ENCODE measurements at regions not wholly inside any gene's neighbourhood (a gene's known extent, or its start where the extent isn't known, plus 50 kb on each side); places are given as distances from the start of the nearest gene placed in this dataset.

- peak; percentile 59 for DNase-seq (ENCODE audit: low read depth)
Measured at GRCh38 chr2:220437938-220438337, 810.5 kb downstream of the SLC4A3 start.

GRCh38 chr2:220440731-220441130 is 813.3 kb downstream of the SLC4A3 start:
- DNase-seq (ENCODE audit: low read depth): no peak

GRCh38 chr2:220441404-220441803 is 814.0 kb downstream of the SLC4A3 start:
- DNase-seq (ENCODE audit: low read depth): no peak

GRCh38 chr2:220442012-220442411 is 814.6 kb downstream of the SLC4A3 start:
- no peak for DNase-seq (ENCODE audit: low read depth)

DNA sequence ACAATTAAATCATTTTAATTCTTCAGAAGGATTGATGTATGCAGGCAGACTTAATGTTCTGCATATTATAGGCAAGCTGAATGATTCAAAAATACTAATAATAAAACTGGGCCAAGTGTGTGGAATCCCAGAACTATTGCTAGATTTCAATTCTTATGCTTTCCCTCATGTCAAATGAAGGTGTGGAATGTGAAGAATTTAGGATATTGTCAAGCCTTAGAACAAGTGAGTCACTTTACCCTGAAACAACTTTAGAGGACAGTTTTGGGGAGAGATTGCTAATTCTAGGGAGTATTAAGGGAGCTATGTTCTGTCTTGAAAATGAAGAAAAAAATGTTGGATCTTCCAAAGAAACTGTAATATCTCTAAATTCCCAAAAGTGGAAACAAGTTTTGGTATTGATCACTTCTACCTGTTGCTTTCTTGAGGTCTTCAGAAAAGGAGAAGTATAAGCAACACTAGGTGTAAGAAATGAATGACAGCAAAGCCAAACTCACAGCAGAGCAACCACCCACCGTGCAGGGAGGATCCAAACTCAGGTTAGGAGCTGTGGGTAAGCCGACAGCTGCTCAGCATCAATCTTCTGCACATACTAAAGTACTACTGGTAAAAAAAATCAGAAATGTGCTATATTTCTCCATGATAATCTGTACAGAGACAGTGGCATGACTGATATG is 818.1 kb downstream of the SLC4A3 start:
- no peak for DNase-seq (ENCODE audit: low read depth)

DNA sequence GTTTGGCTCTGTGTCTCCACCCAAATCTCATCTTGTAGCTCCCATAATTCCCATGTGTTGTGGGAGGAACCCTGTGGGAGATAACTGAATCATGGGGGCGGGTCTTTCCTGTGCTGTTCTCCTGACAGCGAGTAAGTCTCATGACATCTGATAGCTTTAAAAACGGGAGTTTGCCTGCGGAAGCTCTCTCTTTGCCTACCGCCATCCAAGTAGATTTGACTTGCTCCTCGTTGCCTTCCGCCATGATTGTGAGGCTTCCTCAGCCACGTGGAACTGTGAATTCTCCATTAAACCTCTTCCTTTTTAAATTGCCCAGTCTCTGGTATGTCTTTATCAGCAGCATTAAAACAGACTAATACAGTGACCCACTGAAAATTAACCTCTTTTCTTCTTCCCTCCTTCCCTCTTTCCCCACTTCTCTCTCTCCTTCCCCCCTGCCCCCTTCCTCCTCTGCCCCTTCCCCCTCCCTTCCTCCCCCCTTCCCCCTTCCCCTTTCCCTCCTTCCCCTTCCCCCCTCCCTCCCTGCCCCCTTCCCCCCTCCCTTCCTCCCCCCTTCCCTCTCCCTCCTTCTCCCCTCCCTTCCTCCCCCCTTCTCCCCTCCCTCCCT is 818.8 kb downstream of the SLC4A3 start:
- DNase-seq (ENCODE audit: low read depth): no peak

- no peak for DNase-seq (ENCODE audit: low read depth)
Measured at GRCh38 chr2:220450846-220451245, 823.4 kb downstream of the SLC4A3 start.

DNA sequence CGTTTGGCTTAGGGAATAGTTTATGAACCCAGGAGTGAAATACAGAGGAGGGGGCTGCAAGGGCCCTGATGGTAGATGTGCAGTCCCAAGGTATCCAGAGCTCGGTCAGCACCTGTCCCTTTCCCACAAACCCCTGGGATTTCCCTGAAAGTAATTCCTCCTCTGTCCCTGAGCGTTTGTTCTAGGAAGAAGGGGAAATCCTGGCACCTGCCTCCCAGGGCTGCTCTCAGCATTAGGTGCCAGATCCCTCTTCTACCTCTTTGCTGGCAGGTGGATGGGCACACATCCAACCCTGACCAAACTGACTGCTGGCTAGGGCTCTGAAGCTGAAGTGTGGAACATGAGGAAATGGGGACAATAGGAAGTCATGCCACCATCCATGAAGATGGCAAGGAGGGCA is 824.0 kb downstream of the SLC4A3 start:
- no peak for DNase-seq (ENCODE audit: low read depth)

DNA sequence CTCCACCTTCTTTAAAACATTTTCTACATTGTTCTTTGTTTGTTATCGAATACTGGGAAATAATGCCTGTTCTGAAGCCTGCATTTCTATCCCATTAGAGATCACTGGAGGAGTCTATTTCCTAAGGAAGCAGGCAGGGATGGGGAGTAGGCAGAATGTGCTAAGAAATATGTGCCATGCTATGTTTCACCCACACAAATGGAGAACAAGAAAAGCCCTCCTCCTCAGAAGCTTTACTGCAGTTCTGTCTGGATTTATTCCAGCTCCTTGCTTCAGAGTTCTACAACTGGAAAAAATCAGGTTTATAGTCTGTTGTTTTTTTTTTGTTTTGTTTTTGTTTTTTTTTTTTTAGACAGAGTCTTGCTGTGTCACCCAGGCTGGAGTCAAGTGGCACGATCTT is 825.1 kb downstream of the SLC4A3 start:
- DNase-seq (ENCODE audit: low read depth): peak; percentile 82

- no peak for DNase-seq (ENCODE audit: low read depth)
Measured at GRCh38 chr2:220455351-220455990, 828.0 kb downstream of the SLC4A3 start.

- DNase-seq (ENCODE audit: low read depth): no peak
Measured at GRCh38 chr2:220458051-220458450, 830.6 kb downstream of the SLC4A3 start.

GRCh38 chr2:220460257-220460985 is 833.0 kb downstream of the SLC4A3 start:
- DNase-seq (ENCODE audit: low read depth): peak; percentile 23

GRCh38 chr2:220463876-220464275 is 836.4 kb downstream of the SLC4A3 start:
- DNase-seq (ENCODE audit: low read depth): no peak

- DNase-seq (ENCODE audit: low read depth): peak; percentile 41
Measured at GRCh38 chr2:220465700-220466099, 838.3 kb downstream of the SLC4A3 start.

- DNase-seq (ENCODE audit: low read depth): peak; percentile 50
Measured at GRCh38 chr2:220466251-220466691, 838.8 kb downstream of the SLC4A3 start.

- peak; percentile 71 for DNase-seq (ENCODE audit: low read depth)
Measured at GRCh38 chr2:220469201-220469600, 841.8 kb downstream of the SLC4A3 start.

DNA sequence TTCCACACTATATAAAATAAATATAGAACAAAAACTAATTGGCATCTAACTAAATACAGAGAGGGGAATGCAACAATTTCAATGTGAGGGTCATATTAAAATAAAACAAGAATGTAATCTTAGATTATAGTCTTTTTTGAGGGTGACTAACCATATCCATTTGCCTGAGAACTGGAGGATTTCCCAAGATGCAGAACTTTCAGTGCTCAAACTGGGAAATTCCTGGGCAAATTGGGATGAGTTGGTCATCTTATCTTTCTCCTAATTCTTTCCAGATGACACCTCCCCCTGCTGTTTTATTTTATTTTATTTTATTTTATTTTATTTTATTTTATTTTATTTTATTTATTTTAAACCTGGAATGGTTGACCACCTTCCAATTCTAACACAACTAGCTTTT is 846.2 kb downstream of the SLC4A3 start:
- peak; percentile 32 for DNase-seq (ENCODE audit: low read depth)

- DNase-seq (ENCODE audit: low read depth): no peak
Measured at GRCh38 chr2:220476877-220477276, 849.4 kb downstream of the SLC4A3 start.

DNA sequence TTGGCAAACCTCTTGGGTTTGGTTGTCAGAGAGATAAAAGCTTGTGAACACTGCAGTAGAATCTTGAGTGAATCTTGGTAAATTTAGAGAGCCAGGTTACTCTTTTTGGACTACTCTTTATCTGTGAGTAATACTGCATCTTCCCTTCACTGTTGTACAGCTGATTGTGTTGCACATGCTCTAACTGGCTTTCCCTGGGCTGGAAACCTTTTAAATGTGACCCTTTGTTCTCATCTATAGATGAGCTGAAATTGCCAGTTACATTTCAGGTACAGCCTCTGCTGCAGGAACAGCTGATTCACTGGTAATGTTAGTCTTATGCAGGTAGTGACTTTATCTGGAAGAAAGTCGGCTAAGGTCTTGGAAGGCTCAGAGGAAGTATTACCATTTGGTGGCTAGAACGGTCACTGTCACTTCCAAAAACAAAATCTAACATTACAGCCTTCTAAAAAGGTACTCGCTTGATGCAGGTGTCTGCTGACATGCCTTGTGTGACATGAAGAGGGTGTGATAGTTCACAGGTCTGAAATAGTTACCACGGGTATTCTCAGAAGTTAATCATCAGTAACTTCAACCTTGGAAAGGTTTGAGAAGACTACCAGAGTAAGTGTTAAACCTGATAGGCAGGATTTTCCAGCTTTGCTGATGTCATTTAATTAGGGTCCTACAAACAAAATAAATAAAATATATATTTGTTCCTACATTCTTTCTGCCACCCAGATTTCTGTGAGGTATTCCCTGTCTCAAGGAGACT is 851.1 kb downstream of the SLC4A3 start:
- no peak for DNase-seq (ENCODE audit: low read depth)

DNA sequence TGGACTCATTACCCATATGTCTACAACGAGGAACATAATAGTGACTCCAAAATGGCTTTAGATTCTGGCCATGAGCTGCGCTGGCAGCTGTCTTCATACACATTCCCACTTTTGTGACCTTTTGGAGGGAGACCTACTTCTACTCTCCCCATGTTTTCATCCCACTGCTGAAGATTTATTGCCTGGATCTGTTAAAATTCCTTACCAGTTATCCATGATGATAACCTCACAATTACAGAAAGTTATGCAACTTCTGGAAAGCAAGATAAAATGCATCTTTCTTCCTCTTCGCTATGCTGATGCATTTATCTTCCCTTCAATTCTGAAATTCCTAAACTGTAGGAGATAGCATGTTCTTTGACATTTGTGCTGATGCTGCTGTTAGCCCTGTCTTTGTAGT is 855.3 kb downstream of the SLC4A3 start:
- peak; percentile 62 for DNase-seq (ENCODE audit: low read depth)

DNA sequence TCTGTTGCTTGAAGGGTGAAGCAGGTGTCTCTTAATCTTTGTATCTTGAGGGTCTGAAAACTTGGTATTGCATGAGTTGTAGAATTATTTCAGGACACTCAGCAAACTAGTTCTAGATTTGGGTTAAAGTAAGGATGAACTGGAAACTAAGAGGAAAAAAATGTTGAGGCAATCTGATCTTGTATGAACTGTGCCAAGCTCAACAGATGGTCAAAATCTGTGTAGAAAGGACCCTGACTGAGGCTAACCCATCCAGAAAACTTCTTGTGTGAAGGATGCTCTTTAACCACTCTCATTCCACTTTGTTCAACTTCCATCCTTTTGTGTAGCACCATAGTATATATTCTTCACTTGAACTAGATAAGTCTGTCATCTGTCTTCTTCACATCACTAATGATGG is 861.7 kb downstream of the SLC4A3 start:
- no peak for DNase-seq (ENCODE audit: low read depth)

- DNase-seq (ENCODE audit: low read depth): no peak
Measured at GRCh38 chr2:220491670-220492069, 864.2 kb downstream of the SLC4A3 start.

Measured in amniotic epithelial cell (primary cell).